ENCODE measurements at regions not wholly inside any gene's neighbourhood (a gene's known extent, or its start where the extent isn't known, plus 50 kb on each side); places are given as distances from the start of the nearest gene placed in this dataset.

DNA sequence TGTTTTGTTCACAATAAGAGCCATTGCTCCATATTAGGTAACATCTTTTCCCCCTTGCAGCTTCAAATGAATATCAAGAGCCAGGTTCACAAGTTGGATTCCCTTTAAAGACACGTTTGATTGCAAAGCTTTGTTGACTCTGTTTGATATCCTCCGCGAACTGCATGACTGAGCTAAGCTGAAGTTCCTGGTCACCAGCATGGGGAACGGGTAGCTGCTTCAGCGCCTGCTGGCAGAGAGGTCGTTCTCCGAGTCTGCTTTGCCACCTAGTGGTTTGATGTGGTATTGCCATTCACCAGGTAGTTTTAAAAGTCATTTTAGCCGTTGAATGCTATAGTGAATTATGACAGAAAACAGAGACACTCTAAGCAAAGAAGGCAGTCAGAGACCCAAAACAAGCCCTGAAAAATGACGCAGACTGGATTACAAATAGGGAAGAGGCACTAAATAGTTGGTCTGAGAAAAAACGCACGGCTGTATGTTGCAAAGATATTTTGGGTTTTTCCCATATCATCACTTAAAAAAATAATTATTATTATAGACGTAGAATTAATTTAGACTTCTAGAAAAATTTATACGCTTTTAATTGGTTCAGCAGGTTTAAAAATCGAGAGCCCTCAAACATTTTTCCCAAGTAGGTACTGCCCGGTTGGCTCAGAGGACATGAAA is 193.5 kb upstream of the FMN2 start:
- no peaks in the 10 kb centered on the region for H3K4me1 ChIP-seq
- H3K9me3 ChIP-seq, result no peaks in the 10 kb centered on the region
- intact Hi-C loops (cut with DNase I), result loop anchor here in 1 of 2 donors (5.0 kb wide), 1 partner anchor 496 kb away; no protein-coding TSS in a partner anchor
- 17 to 22% (median 19%) methylated on average over 15 of the region's 15 CpGs for WGBS, 3 donors
- no peaks in the 10 kb centered on the region for H3K27me3 ChIP-seq (ENCODE audit: insufficient read depth in 3 of 3, low read length in 2 of 3)
- H3K27ac ChIP-seq, result no peak overlapping the region
- no peak overlapping the region for H3K4me3 ChIP-seq
- no peaks in the 10 kb centered on the region for H3K36me3 ChIP-seq (ENCODE audit: insufficient read depth in 1 of 2, low read depth in 1 of 2)
- TF ChIP-seq, protein P1, sequence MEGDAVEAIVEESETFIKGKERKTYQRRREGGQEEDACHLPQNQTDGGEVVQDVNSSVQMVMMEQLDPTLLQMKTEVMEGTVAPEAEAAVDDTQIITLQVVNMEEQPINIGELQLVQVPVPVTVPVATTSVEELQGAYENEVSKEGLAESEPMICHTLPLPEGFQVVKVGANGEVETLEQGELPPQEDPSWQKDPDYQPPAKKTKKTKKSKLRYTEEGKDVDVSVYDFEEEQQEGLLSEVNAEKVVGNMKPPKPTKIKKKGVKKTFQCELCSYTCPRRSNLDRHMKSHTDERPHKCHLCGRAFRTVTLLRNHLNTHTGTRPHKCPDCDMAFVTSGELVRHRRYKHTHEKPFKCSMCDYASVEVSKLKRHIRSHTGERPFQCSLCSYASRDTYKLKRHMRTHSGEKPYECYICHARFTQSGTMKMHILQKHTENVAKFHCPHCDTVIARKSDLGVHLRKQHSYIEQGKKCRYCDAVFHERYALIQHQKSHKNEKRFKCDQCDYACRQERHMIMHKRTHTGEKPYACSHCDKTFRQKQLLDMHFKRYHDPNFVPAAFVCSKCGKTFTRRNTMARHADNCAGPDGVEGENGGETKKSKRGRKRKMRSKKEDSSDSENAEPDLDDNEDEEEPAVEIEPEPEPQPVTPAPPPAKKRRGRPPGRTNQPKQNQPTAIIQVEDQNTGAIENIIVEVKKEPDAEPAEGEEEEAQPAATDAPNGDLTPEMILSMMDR (IDR thresholded peaks at IDR 0.05), result peak; percentile 87
- ATAC-seq (peak in 3 of 4 donors; percentile 58 to 78 (median 69)), DNase-seq (peak; percentile 49 to 64)

DNA sequence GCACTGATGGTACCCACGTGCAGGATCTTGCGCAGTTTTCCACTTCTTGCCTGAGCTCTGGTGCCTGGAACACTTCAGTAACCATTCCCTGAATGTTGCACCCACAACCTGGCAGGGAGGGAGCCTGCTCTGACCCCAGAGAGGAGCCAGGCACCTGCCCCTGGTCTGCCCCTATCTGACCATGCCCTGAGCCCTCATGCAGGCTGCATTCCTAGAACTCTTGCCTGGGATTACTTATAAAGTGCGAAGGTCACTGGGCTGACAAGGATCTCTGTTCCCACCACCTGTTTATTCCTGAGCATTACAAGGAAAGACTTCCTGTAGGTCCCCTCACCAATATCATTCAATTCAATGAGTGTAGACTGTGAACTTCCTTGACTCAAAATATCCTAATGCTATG is 191.9 kb upstream of the FMN2 start:
- H3K4me3 ChIP-seq, result no peak overlapping the region
- H3K27ac ChIP-seq, result no peak overlapping the region
- WGBS, 3 donors, result 80 to 84% (median 83%) methylated on average over 3 of the region's 3 CpGs
- TF ChIP-seq, protein P1 (IDR thresholded peaks at IDR 0.05), result no peak
- DNase-seq, result no peak
- no peak for ATAC-seq
- intact Hi-C loops (cut with DNase I), result loop anchor here in 1 of 2 donors (5.0 kb wide), 1 partner anchor 497 kb away; no protein-coding TSS in a partner anchor
- H3K36me3 ChIP-seq (ENCODE audit: insufficient read depth in 1 of 2, low read depth in 1 of 2), result no peaks in the 10 kb centered on the region
- H3K9me3 ChIP-seq, result no peaks in the 10 kb centered on the region
- no peaks in the 10 kb centered on the region for H3K4me1 ChIP-seq
- no peaks in the 10 kb centered on the region for H3K27me3 ChIP-seq (ENCODE audit: insufficient read depth in 3 of 3, low read length in 2 of 3)

DNA sequence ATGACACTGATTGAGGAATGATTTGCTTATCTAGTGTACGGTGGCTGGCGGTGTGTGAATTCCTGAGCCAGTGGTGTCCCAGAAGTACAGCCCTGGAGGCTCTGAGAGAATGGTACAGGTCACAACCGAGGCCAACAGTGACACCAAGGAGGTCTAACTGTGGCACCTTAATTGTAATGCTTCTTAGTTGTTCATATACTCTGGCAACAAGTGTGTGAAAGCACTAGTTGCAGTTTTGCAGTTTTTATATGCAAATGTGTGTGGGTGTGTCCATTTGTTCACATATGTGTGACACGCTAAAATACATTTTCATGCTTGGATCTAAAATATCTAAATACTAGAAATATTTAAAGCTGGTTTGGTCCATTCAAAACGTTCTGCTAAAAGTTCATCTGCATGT is 185.3 kb upstream of the FMN2 start:
- Histone ChIP-seq H3K9me3 (no peaks in the 10 kb centered on the region), H3K27me3 (ENCODE audit: insufficient read depth in 3 of 3, low read length in 2 of 3) (no peaks in the 10 kb centered on the region), H3K27ac (no peak overlapping the region), H3K4me3 (no peak overlapping the region), H3K4me1 (no peaks in the 10 kb centered on the region), H3K36me3 (ENCODE audit: insufficient read depth in 1 of 2, low read depth in 1 of 2) (no peaks in the 10 kb centered on the region)
- TF ChIP-seq, protein P1 (IDR thresholded peaks at IDR 0.05), result no peak
- intact Hi-C loops (cut with DNase I), result no loop called here
- 77 to 81% (median 80%) methylated on average over 5 of the region's 5 CpGs for WGBS, 3 donors
- ATAC-seq, result no peak
- DNase-seq, result no peak

DNA sequence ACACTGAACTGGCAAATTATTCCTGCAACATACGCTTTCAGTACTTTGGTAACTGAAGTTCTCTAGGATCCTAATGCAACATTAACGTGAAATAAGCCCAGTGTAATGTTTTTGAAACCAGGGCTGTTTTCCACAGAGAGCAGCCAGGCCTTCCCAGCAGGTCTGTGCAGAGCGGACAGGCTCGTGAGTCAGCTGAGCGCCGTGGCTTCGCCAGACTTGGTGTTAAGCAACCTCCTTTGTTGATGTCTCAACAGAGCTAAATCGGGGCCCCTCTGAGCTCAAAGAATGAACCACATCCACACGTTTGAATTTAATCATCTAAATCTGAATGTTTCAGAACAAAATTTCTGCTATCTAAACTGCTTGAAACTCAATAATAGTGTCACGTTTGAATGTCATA is 181.8 kb upstream of the FMN2 start:
- H3K27ac ChIP-seq, result no peak overlapping the region
- H3K36me3 ChIP-seq (ENCODE audit: insufficient read depth in 1 of 2, low read depth in 1 of 2), result no peaks in the 10 kb centered on the region
- DNase-seq, result peak; percentile 52 to 82
- no peak overlapping the region for H3K4me3 ChIP-seq
- intact Hi-C loops (cut with DNase I), result no loop called here
- no peaks in the 10 kb centered on the region for H3K4me1 ChIP-seq
- no peaks in the 10 kb centered on the region for H3K27me3 ChIP-seq (ENCODE audit: insufficient read depth in 3 of 3, low read length in 2 of 3)
- peak in 2 of 4 donors; percentile 53 to 60 for ATAC-seq
- H3K9me3 ChIP-seq, result no peaks in the 10 kb centered on the region
- TF ChIP-seq, protein P1 (IDR thresholded peaks at IDR 0.05), result no peak
- WGBS, 3 donors, result 68 to 71% (median 70%) methylated on average over 10 of the region's 10 CpGs

DNA sequence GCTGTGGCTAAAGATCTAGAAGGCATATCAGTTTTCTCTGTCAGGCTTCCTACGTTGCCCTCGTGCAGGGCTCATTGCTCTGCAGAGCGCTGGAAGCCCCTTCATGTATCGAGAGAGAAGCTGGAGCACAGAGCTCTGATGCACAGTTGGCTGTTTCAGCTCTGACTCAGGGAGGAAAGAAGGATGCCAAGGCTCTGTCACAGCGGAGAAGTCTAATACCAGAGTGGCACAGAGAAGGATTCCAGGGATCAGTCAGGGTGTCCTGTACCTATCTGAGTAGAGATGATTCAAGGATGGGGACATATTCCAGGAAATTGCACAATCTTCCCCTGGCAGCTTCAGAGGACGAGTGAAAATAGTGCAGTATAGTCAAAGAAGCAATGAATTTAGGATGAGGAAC is 179.2 kb upstream of the FMN2 start:
- no peaks in the 10 kb centered on the region for H3K4me1 ChIP-seq
- ATAC-seq, result peak in 3 of 4 donors; percentile 19 to 58 (median 48)
- no peaks in the 10 kb centered on the region for H3K9me3 ChIP-seq
- TF ChIP-seq, protein P1 (IDR thresholded peaks at IDR 0.05), result no peak
- H3K4me3 ChIP-seq, result no peak overlapping the region
- intact Hi-C loops (cut with DNase I), result no loop called here
- no peak overlapping the region for H3K27ac ChIP-seq
- H3K36me3 ChIP-seq (ENCODE audit: insufficient read depth in 1 of 2, low read depth in 1 of 2), result no peaks in the 10 kb centered on the region
- WGBS, 3 donors, result 41 to 55% (median 44%) methylated on average over 6 of the region's 6 CpGs
- H3K27me3 ChIP-seq (ENCODE audit: insufficient read depth in 3 of 3, low read length in 2 of 3), result no peaks in the 10 kb centered on the region
- DNase-seq, result no peak
